WTC11 (cell line): ENCODE measurements at regions not wholly inside any gene's neighbourhood (a gene's known extent, or its start where the extent isn't known, plus 50 kb on each side); places are given as distances from the start of the nearest gene placed in this dataset.

ENCODE experiments used
- ETV6 ChIP-seq: sonication (generic); formaldehyde crosslinking; IDR thresholded peaks from 2 replicates; pipeline ENCODE4 v1.8.1; 2022; ENCODE audit warnings: mild to moderate bottlenecking, missing genetic modification reagents
- JUN ChIP-seq: sonication (generic); formaldehyde crosslinking; IDR thresholded peaks from 2 replicates; pipeline ENCODE4 v1.8.0; 2023; ENCODE audit warnings: mild to moderate bottlenecking, missing genetic modification reagents
- TF ChIP-seq, protein P1 (sequence below): sonication (generic); formaldehyde crosslinking; IDR thresholded peaks from 2 replicates; pipeline ENCODE4 v1.8.0; 2022; ENCODE audit warnings: mild to moderate bottlenecking, missing genetic modification reagents

DNA sequence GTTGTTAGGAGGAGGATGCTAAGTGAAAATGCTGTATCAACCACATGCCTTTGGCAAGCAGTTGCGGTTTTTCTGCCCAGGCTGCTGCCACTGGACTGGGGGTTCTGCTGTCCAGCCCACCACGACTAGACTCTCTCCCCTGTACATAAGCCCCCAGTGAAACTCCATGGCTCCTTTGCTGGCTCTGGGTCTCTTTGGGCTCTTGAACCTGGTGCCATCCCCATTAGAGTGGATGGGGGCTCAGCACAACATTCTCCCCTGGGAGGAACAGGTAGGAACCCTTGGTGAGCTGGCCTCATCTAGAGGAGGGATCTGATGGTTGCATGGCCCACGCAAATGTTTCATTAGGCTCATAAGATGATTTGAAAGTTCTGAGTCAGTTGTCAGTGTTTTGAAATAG is 204.8 kb upstream of the KCNG1 start:
- TF ChIP-seq JUN (CRISPR knock-in tag) (no peak), ETV6 (CRISPR knock-in tag) (no peak)
- TF ChIP-seq, protein P1, sequence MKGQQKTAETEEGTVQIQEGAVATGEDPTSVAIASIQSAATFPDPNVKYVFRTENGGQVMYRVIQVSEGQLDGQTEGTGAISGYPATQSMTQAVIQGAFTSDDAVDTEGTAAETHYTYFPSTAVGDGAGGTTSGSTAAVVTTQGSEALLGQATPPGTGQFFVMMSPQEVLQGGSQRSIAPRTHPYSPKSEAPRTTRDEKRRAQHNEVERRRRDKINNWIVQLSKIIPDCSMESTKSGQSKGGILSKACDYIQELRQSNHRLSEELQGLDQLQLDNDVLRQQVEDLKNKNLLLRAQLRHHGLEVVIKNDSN: no peak
